Lower leg skin (tissue), 4 donors: ENCODE measurements at regions not wholly inside any gene's neighbourhood (a gene's known extent, or its start where the extent isn't known, plus 50 kb on each side); places are given as distances from the start of the nearest gene placed in this dataset.

Experiments
- DNase-seq, 2 donors: peaks; one replicate each; pipeline ENCODE4 v3.0.0-alpha.2; 2019; ENCODE audit warnings: low spot score in 2 of 2
- H3K4me3 ChIP-seq: fragments of 200-600 bp; sonication (generic); 2 replicates; pipeline ENCODE4 v1.5.1; 2017; ENCODE audit warnings: mild to moderate bottlenecking, low read depth; ENCODE audit not compliant: poor library complexity, severe bottlenecking
- CTCF ChIP-seq, 3 donors: fragments of 450-650 bp; IDR thresholded peaks; one replicate each; pipeline ENCODE4 v1.5.1; 2016; ENCODE audit warnings: antibody characterized with exemption in 3 of 3, mild to moderate bottlenecking in 3 of 3, moderate library complexity in 2 of 3
- POLR2A ChIP-seq, 2 donors: fragments of 450-650 bp; IDR thresholded peaks; one replicate each; pipeline ENCODE4 v1.6.1; 2016 to 2017; ENCODE audit warnings: antibody characterized with exemption in 2 of 2, mild to moderate bottlenecking in 1 of 2, moderate library complexity in 1 of 2
- WGBS, 2 donors: methylation state at CpG; one replicate each; pipeline ENCODE4 v1.1.5; 2018; 5-methylcytosine and 5-hydroxymethylcytosine counted together
- intact Hi-C: fragments of 100-400 bp; cut with DNase I; formaldehyde crosslinking; loops from one replicate; pipeline ENCODE4 v1.15.0; 2023; ENCODE audit warnings: low total_unique reads

GRCh38 chr10:88048312-88048711 lies 184.9 kb downstream of the PTEN start:
- intact Hi-C loops, result no loop called here
- DNase-seq, result no peak
- WGBS, 2 donors, result 93 to 95% methylated on average over 1 of the region's 1 CpG
- H3K4me3 ChIP-seq, result no peak overlapping the region
- TF ChIP-seq POLR2A (IDR thresholded peaks at IDR 0.05) (no peak), CTCF (IDR thresholded peaks at IDR 0.05) (no peak)

DNA sequence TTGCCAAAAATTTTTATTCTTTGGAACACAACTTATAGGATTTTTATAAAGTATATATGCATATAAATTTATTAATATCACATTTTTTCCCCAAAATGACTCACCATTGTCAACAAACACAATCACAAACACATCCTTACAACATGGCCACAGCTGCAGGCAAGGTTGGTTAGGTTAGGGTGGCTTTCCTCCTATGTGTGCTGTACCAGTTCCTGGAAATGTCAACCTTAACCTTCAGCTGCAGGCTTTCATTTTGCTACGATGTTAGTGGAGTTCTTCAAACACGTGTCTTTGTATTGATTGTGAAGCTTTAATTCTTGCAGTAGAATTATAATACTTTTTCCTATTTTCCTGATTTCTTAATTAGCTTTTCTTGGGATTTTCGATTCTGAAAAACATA lies 185.8 kb downstream of the PTEN start:
- intact Hi-C loops, result no loop called here
- TF ChIP-seq POLR2A (IDR thresholded peaks at IDR 0.05), result no peak
- no peak for TF ChIP-seq CTCF (IDR thresholded peaks at IDR 0.05)
- DNase-seq, result no peak
- H3K4me3 ChIP-seq, result no peak overlapping the region
- WGBS, 2 donors, result 89 to 96% methylated on average over 3 of the region's 3 CpGs

- intact Hi-C loops, result no loop called here
- TF ChIP-seq POLR2A (IDR thresholded peaks at IDR 0.05) (no peak), CTCF (IDR thresholded peaks at IDR 0.05) (no peak)
- H3K4me3 ChIP-seq, result no peak overlapping the region
- 75 to 81% methylated on average over 1 of the region's 1 CpG for WGBS, 2 donors
- DNase-seq, result no peak
Observed at GRCh38 chr10:88057720-88058119, 194.3 kb downstream of the PTEN start.

- no peak overlapping the region for H3K4me3 ChIP-seq
- no peak for TF ChIP-seq CTCF (IDR thresholded peaks at IDR 0.05)
- no peak for TF ChIP-seq POLR2A (IDR thresholded peaks at IDR 0.05)
- intact Hi-C loops, result no loop called here
- WGBS, 2 donors, result 65 to 83% methylated on average over 4 of the region's 4 CpGs
- no peak for DNase-seq
Observed at GRCh38 chr10:88058750-88059149, 195.3 kb downstream of the PTEN start.

- DNase-seq, result no peak
- intact Hi-C loops, result no loop called here
- no peak overlapping the region for H3K4me3 ChIP-seq
- 57 to 66% methylated on average over 4 of the region's 4 CpGs for WGBS, 2 donors
- TF ChIP-seq CTCF (IDR thresholded peaks at IDR 0.05) (no peak), POLR2A (IDR thresholded peaks at IDR 0.05) (no peak)
Observed at GRCh38 chr10:88059190-88059589, 195.8 kb downstream of the PTEN start.

DNA sequence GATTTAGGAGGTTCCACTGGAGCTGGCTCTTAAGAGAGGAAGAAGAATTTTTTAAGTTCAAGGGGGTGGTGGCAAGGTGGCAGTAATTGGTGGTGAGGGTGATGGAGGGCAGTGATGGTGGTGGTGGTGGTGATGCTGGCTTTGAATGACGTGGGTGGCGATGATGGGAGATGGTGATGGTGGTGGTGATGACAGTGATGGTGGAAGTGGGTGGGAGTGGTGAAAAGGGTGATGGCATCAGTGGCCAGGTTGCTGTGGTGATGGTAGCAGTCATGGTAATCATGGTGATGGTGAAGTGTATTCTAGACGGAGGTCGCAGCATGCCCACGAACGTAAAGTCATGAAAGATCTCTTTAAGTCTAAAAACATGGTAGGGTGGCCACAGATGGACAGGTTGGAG lies 197.3 kb downstream of the PTEN start:
- intact Hi-C loops, result no loop called here
- WGBS, 2 donors, result 97 to 98% methylated on average over 6 of the region's 6 CpGs
- TF ChIP-seq POLR2A (IDR thresholded peaks at IDR 0.05), result no peak
- TF ChIP-seq CTCF (IDR thresholded peaks at IDR 0.05), result no peak
- no peak overlapping the region for H3K4me3 ChIP-seq
- no peak for DNase-seq
